ENCODE measurements at regions not wholly inside any gene's neighbourhood (a gene's known extent, or its start where the extent isn't known, plus 50 kb on each side); places are given as distances from the start of the nearest gene placed in this dataset.

DNA sequence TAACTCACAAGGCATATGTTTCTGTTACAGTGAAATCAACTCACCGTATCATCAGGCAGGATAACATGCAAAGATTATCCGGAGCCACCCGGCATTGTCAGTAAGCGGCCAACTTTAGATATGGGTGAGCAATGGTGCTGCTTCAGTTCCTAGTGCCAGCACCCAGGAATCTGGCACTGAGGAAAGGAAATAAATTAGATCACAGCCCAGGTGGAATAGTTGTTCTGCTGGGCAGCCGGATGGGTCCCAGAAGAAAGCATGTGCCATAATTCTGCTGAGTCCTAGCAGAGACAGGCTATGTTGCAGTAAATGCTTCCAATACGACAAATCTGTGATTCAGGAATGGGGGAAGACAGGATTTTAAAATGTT, 183.6 kb upstream of the SPTLC3 start:
- dilution Hi-C loops (cut with MboI; ENCODE audit: extremely low pct_ligation_motif_present, low sequenced_read_pairs), result no loop called here
- Histone ChIP-seq H3K4me3 (ENCODE audit: control insufficient read depth in 2 of 3, extremely low read depth in 1 of 3, insufficient read depth in 2 of 3, low read depth in 1 of 3, low read length in 3 of 3) (no peak overlapping the region), H2AFZ (ENCODE audit: control insufficient read depth, low read length) (no peak overlapping the region), H3K79me2 (ENCODE audit: control insufficient read depth, insufficient read depth, low read length) (no peaks in the 10 kb centered on the region), H3K9me1 (ENCODE audit: control insufficient read depth, extremely low read depth, insufficient read depth, low read length) (no peaks in the 10 kb centered on the region), H3K27ac (ENCODE audit: control insufficient read depth, insufficient read depth, low read length) (no peak overlapping the region), H3K9me3 (ENCODE audit: control insufficient read depth, low read depth, low read length) (no peaks in the 10 kb centered on the region), H3K4me2 (ENCODE audit: control insufficient read depth, extremely low read depth, insufficient read depth, low read depth, low read length) (no peak overlapping the region), H3K4me1 (ENCODE audit: control insufficient read depth, extremely low read depth, insufficient read depth, low read length) (no peaks in the 10 kb centered on the region), H3K27me3 (ENCODE audit: control insufficient read depth, extremely low read depth, insufficient read depth, low read length) (no peaks in the 10 kb centered on the region), H3K36me3 (ENCODE audit: control insufficient read depth in 2 of 2, extremely low read depth in 1 of 2, insufficient read depth in 2 of 2, low read length in 2 of 2) (no peaks in the 10 kb centered on the region), H3K9ac (ENCODE audit: control insufficient read depth, extremely low read depth, insufficient read depth, low read length) (no peak overlapping the region), H4K20me1 (ENCODE audit: control insufficient read depth, extremely low read depth, insufficient read depth, low read length) (no peaks in the 10 kb centered on the region)
- TF ChIP-seq, protein P1, sequence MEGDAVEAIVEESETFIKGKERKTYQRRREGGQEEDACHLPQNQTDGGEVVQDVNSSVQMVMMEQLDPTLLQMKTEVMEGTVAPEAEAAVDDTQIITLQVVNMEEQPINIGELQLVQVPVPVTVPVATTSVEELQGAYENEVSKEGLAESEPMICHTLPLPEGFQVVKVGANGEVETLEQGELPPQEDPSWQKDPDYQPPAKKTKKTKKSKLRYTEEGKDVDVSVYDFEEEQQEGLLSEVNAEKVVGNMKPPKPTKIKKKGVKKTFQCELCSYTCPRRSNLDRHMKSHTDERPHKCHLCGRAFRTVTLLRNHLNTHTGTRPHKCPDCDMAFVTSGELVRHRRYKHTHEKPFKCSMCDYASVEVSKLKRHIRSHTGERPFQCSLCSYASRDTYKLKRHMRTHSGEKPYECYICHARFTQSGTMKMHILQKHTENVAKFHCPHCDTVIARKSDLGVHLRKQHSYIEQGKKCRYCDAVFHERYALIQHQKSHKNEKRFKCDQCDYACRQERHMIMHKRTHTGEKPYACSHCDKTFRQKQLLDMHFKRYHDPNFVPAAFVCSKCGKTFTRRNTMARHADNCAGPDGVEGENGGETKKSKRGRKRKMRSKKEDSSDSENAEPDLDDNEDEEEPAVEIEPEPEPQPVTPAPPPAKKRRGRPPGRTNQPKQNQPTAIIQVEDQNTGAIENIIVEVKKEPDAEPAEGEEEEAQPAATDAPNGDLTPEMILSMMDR (optimal IDR thresholded peaks at IDR 0.05 in 1 of 3, IDR thresholded peaks at IDR 0.05 in 1 of 3, conservative IDR thresholded peaks at IDR 0.05 in 1 of 3; ENCODE audit: extremely low read depth in 1 of 3, insufficient read depth in 2 of 3, low read length in 3 of 3), result no peak
- no peak for TF ChIP-seq EZH2 (IDR thresholded peaks at IDR 0.05; ENCODE audit: low read length)
- DNase-seq (ENCODE audit: low read depth, low spot score), result no peak
- no peak for FAIRE-seq

DNA sequence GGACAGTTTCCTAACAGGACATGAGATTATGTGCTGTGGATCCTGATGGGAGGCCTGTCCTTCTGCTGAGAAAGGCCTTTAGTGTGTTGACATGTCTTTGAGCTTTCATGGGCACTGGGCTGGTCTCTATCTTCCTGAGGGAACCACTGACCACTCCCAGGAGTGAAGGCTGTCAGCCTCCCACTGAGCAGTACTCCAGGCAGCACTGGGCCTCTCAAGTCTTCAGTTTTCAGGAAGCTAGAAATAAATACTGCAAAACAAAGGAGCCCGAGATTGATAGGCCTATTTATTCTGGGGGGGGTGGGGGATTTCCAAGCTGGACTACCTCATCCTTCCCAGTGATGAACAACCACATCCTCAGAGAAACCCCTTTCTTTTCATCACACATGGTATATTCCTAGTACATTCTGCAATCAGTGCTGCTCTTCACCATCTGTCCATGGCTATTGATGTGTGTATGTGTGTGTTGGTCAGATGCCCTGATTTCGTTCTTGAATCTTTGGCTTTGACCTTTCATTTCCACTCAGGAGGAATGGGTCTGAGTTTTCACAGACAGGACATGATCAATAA, 180.9 kb upstream of the SPTLC3 start:
- Histone ChIP-seq H3K4me3 (ENCODE audit: control insufficient read depth in 2 of 3, extremely low read depth in 1 of 3, insufficient read depth in 2 of 3, low read depth in 1 of 3, low read length in 3 of 3) (no peak overlapping the region), H3K4me1 (ENCODE audit: control insufficient read depth, extremely low read depth, insufficient read depth, low read length) (no peaks in the 10 kb centered on the region), H3K79me2 (ENCODE audit: control insufficient read depth, insufficient read depth, low read length) (no peaks in the 10 kb centered on the region), H3K9me1 (ENCODE audit: control insufficient read depth, extremely low read depth, insufficient read depth, low read length) (no peaks in the 10 kb centered on the region), H3K27me3 (ENCODE audit: control insufficient read depth, extremely low read depth, insufficient read depth, low read length) (no peaks in the 10 kb centered on the region), H4K20me1 (ENCODE audit: control insufficient read depth, extremely low read depth, insufficient read depth, low read length) (no peaks in the 10 kb centered on the region), H3K27ac (ENCODE audit: control insufficient read depth, insufficient read depth, low read length) (no peak overlapping the region), H3K36me3 (ENCODE audit: control insufficient read depth in 2 of 2, extremely low read depth in 1 of 2, insufficient read depth in 2 of 2, low read length in 2 of 2) (no peaks in the 10 kb centered on the region), H2AFZ (ENCODE audit: control insufficient read depth, low read length) (no peak overlapping the region), H3K9ac (ENCODE audit: control insufficient read depth, extremely low read depth, insufficient read depth, low read length) (no peak overlapping the region), H3K4me2 (ENCODE audit: control insufficient read depth, extremely low read depth, insufficient read depth, low read depth, low read length) (no peak overlapping the region), H3K9me3 (ENCODE audit: control insufficient read depth, low read depth, low read length) (no peaks in the 10 kb centered on the region)
- FAIRE-seq (no peak), DNase-seq (ENCODE audit: low read depth, low spot score) (no peak)
- dilution Hi-C loops (cut with MboI; ENCODE audit: extremely low pct_ligation_motif_present, low sequenced_read_pairs), result no loop called here
- TF ChIP-seq, protein P1 (optimal IDR thresholded peaks at IDR 0.05 in 1 of 3, IDR thresholded peaks at IDR 0.05 in 1 of 3, conservative IDR thresholded peaks at IDR 0.05 in 1 of 3; ENCODE audit: extremely low read depth in 1 of 3, insufficient read depth in 2 of 3, low read length in 3 of 3), result no peak
- no peak for TF ChIP-seq EZH2 (IDR thresholded peaks at IDR 0.05; ENCODE audit: low read length)
